NT2/D1 (cell line): ENCODE measurements at regions not wholly inside any gene's neighbourhood (a gene's known extent, or its start where the extent isn't known, plus 50 kb on each side); places are given as distances from the start of the nearest gene placed in this dataset.

Experiments
- DNase-seq: peaks from one replicate; pipeline ENCODE4 v3.0.0-alpha.2; 2011; ENCODE audit warnings: low read depth, low spot score
- H3K27me3 ChIP-seq: 2 replicates; pipeline ENCODE4 v1.6.0; 2011; ENCODE audit warnings: mild to moderate bottlenecking; ENCODE audit not compliant: insufficient read length, insufficient read depth
- H3K36me3 ChIP-seq: 2 replicates; pipeline ENCODE4 v1.6.1; 2011; ENCODE audit warnings: mild to moderate bottlenecking, low read length, mixed read lengths; ENCODE audit not compliant: insufficient read depth, insufficient read length
- H3K4me1 ChIP-seq: 2 replicates; pipeline ENCODE4 v1.5.1; 2011; ENCODE audit not compliant: insufficient read depth, insufficient read length
- H3K4me3 ChIP-seq: 2 replicates; pipeline ENCODE4 v1.5.1; 2011; ENCODE audit warnings: low read depth; ENCODE audit not compliant: insufficient read length
- H3K9ac ChIP-seq: 2 replicates; pipeline ENCODE4 v1.6.0; 2011; ENCODE audit warnings: low read depth; ENCODE audit not compliant: insufficient read length
- H3K9me3 ChIP-seq: 2 replicates; pipeline ENCODE4 v1.5.1; 2011; ENCODE audit warnings: mild to moderate bottlenecking, low read length; ENCODE audit not compliant: insufficient read depth
- SUZ12 ChIP-seq: IDR thresholded peaks from 2 replicates; pipeline ENCODE4 v1.6.1; 2011; ENCODE audit not compliant: insufficient read length, insufficient read depth; ENCODE audit errors: extremely low read depth
- YY1 ChIP-seq: IDR thresholded peaks from 2 replicates; pipeline ENCODE4 v1.6.1; 2011; ENCODE audit not compliant: insufficient read length, insufficient read depth
- ZNF274 ChIP-seq: IDR thresholded peaks from 2 replicates; pipeline ENCODE4 v1.6.1; 2011; ENCODE audit warnings: mild to moderate bottlenecking, low read depth, low read length

- Histone ChIP-seq H3K9me3 (no peaks in the 10 kb centered on the region), H3K9ac (no peak overlapping the region), H3K4me1 (peaks cover 2% of the 10 kb centered on the region), H3K4me3 (no peak overlapping the region), H3K27me3 (no peaks in the 10 kb centered on the region), H3K36me3 (no peaks in the 10 kb centered on the region)
- no peak for DNase-seq
- TF ChIP-seq ZNF274: no peak
- no peak for TF ChIP-seq SUZ12
- no peak for TF ChIP-seq YY1
Measured at GRCh38 chr22:48398181-48398905, 1429.3 kb downstream of the BRD1 start.

GRCh38 chr22:48397531-48398180 is 1430.0 kb downstream of the BRD1 start:
- H3K36me3 ChIP-seq: no peaks in the 10 kb centered on the region
- no peak for TF ChIP-seq ZNF274
- no peak for TF ChIP-seq SUZ12
- no peak for TF ChIP-seq YY1
- no peak for DNase-seq
- no peak overlapping the region for H3K4me3 ChIP-seq
- H3K9ac ChIP-seq: no peak overlapping the region
- H3K9me3 ChIP-seq: no peaks in the 10 kb centered on the region
- no peaks in the 10 kb centered on the region for H3K27me3 ChIP-seq
- peaks cover 2% of the 10 kb centered on the region for H3K4me1 ChIP-seq

DNA sequence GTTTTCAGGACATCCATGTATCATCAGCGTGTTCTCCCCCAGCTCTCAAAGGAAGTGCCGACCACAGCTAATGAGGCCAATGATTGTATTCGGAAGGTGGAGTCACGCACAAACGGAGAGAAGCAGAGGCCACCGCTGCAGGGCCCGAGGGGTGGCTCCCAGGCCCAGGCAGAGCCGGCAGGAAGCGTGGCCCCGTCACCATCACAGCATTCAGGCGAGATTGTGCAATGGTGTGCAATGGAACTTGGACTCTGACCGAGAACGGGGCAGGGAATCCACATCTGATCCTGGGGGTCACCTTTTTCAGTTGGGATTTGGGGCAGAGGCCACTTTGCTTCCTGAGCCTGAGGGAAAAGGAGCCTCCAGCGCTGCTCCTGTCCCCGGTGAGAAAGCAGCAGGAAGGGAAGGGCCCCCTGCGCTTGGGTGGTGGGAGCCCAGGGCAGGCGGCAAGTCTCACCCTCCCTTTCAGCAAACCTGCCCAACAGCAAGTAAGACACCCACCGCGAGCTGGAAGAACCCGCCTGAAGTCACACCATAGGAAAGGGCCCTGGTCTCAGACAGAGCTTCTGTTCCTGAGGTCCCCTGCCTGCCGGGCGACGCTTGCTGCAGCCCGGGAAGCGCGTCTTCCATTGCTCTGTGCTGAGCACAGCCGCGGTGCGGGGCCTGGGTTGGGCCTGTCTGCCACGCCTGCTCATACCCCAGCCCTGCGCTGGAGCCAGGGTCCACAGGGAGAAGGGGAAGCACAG is 1430.7 kb downstream of the BRD1 start:
- Histone ChIP-seq H3K4me3 (no peak overlapping the region), H3K4me1 (peaks cover 2% of the 10 kb centered on the region), H3K36me3 (no peaks in the 10 kb centered on the region), H3K27me3 (no peaks in the 10 kb centered on the region), H3K9me3 (no peaks in the 10 kb centered on the region), H3K9ac (no peak overlapping the region)
- no peak for DNase-seq
- TF ChIP-seq ZNF274: no peak
- no peak for TF ChIP-seq YY1
- TF ChIP-seq SUZ12: no peak

GRCh38 chr22:48396091-48396784 is 1431.4 kb downstream of the BRD1 start:
- H3K4me1 ChIP-seq: peaks cover 4% of the 10 kb centered on the region
- no peak for DNase-seq
- no peaks in the 10 kb centered on the region for H3K27me3 ChIP-seq
- H3K36me3 ChIP-seq: no peaks in the 10 kb centered on the region
- H3K9ac ChIP-seq: no peak overlapping the region
- H3K4me3 ChIP-seq: no peak overlapping the region
- TF ChIP-seq SUZ12 (no peak), YY1 (no peak), ZNF274 (no peak)
- H3K9me3 ChIP-seq: no peaks in the 10 kb centered on the region

DNA sequence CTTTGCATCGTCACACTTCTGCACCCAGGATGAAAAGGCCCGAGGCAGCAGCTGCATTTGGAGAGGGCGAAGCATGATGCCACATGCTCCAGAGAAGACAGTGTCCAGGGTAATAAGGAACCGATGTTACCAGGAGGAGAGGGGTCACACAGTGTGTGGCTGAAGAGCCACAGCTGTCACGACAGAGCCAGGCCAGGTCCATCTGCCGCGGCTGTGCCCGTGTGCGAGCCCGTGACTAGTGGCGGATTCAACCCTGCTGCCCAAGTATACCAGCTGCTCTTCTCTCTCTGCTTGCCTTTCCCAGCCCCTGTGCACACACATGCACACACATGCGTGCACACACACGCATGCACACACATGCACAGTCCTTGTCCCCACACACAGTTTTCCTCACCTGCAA is 1432.5 kb downstream of the BRD1 start:
- H3K9me3 ChIP-seq: no peaks in the 10 kb centered on the region
- peaks cover 4% of the 10 kb centered on the region for H3K4me1 ChIP-seq
- no peaks in the 10 kb centered on the region for H3K36me3 ChIP-seq
- no peak for DNase-seq
- no peak overlapping the region for H3K4me3 ChIP-seq
- no peaks in the 10 kb centered on the region for H3K27me3 ChIP-seq
- no peak overlapping the region for H3K9ac ChIP-seq
- TF ChIP-seq SUZ12 (no peak), YY1 (no peak), ZNF274 (no peak)

DNA sequence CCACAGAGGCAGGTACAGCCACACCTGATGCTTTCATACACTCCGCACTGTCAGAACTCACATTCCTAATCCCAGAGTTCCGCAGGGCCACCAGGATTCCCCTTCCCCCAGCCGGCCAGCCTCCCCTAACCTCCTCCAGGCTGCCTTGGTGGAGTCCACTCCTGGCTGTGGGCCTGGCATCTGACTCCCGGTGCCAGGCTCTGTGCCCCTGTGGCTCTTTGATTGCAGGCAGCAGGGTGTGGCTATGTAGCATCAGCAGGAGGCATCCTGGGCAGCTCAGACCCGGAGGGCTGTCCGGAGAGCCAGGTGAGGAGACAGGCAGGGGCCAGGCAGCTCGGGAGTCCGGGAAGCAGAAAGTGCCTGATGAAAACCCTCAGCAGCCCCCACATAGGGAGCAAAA is 1432.9 kb downstream of the BRD1 start:
- Histone ChIP-seq H3K4me3 (no peak overlapping the region), H3K9me3 (no peaks in the 10 kb centered on the region), H3K27me3 (no peaks in the 10 kb centered on the region), H3K9ac (no peak overlapping the region), H3K36me3 (no peaks in the 10 kb centered on the region), H3K4me1 (peaks cover 4% of the 10 kb centered on the region)
- no peak for TF ChIP-seq YY1
- no peak for TF ChIP-seq SUZ12
- TF ChIP-seq ZNF274: no peak
- no peak for DNase-seq
